ENCODE measurements at regions not wholly inside any gene's neighbourhood (a gene's known extent, or its start where the extent isn't known, plus 50 kb on each side); places are given as distances from the start of the nearest gene placed in this dataset.

GRCh38 chr4:35201403-35201802 is 1042.9 kb downstream of the ARAP2 start:
- CTCF ChIA-PET = no interaction called here
- H3K9ac ChIP-seq (ENCODE audit: low read length) = no peak overlapping the region
- H3K27ac ChIP-seq (ENCODE audit: low read length) = no peak overlapping the region
- no peaks in the 10 kb centered on the region for H3K79me2 ChIP-seq (ENCODE audit: low read length)
- ATAC-seq (no peak), DNase-seq (no peak)
- no peaks in the 10 kb centered on the region for H4K20me1 ChIP-seq (ENCODE audit: low read length)
- intact Hi-C loops (cut with micrococcal nuclease) = no loop called here
- no peaks in the 10 kb centered on the region for H3K4me1 ChIP-seq (ENCODE audit: insufficient read depth, low read length)
- H3K9me2 ChIP-seq (replicated peaks; ENCODE audit: low read length) = no peaks in the 10 kb centered on the region
- no peaks in the 10 kb centered on the region for H3K27me3 ChIP-seq (ENCODE audit: low read length)
- TF ChIP-seq EZH2phosphoT487 (IDR thresholded peaks at IDR 0.05; ENCODE audit: borderline replicate concordance, low read length) = no peak
- no peak for TF ChIP-seq EZH2 (IDR thresholded peaks at IDR 0.05; ENCODE audit: low read length, unreplicated experiment)
- TF ChIP-seq, protein P1, sequence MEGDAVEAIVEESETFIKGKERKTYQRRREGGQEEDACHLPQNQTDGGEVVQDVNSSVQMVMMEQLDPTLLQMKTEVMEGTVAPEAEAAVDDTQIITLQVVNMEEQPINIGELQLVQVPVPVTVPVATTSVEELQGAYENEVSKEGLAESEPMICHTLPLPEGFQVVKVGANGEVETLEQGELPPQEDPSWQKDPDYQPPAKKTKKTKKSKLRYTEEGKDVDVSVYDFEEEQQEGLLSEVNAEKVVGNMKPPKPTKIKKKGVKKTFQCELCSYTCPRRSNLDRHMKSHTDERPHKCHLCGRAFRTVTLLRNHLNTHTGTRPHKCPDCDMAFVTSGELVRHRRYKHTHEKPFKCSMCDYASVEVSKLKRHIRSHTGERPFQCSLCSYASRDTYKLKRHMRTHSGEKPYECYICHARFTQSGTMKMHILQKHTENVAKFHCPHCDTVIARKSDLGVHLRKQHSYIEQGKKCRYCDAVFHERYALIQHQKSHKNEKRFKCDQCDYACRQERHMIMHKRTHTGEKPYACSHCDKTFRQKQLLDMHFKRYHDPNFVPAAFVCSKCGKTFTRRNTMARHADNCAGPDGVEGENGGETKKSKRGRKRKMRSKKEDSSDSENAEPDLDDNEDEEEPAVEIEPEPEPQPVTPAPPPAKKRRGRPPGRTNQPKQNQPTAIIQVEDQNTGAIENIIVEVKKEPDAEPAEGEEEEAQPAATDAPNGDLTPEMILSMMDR (conservative IDR thresholded peaks at IDR 0.05; ENCODE audit: low read depth, low read length) = no peak
- H3F3A ChIP-seq (ENCODE audit: low read length, unreplicated experiment) = no peaks in the 10 kb centered on the region
- BruUV-seq (replicated peaks) = no TSS peak
- no peak overlapping the region for H2AFZ ChIP-seq (ENCODE audit: low read length)
- H3K9me3 ChIP-seq (ENCODE audit: low read length) = no peaks in the 10 kb centered on the region
- POLR2A ChIA-PET (ENCODE audit: unreplicated experiment) = no interaction called here
- no peaks in the 10 kb centered on the region for H3K36me3 ChIP-seq (ENCODE audit: low read depth, low read length)
- H3K4me3 ChIP-seq (ENCODE audit: low read length) = no peak overlapping the region
- H3K4me2 ChIP-seq (ENCODE audit: low read length) = no peak overlapping the region

GRCh38 chr4:35216636-35217035 is 1027.7 kb downstream of the ARAP2 start:
- BruUV-seq (replicated peaks) = no TSS peak
- Histone ChIP-seq H3K4me3 (ENCODE audit: low read length) (no peak overlapping the region), H3K27ac (ENCODE audit: low read length) (no peak overlapping the region), H3K9me3 (ENCODE audit: low read length) (no peaks in the 10 kb centered on the region), H2AFZ (ENCODE audit: low read length) (no peak overlapping the region), H3K9ac (ENCODE audit: low read length) (no peak overlapping the region), H3K27me3 (ENCODE audit: low read length) (no peaks in the 10 kb centered on the region), H3K4me1 (ENCODE audit: insufficient read depth, low read length) (no peaks in the 10 kb centered on the region), H3K4me2 (ENCODE audit: low read length) (no peak overlapping the region), H3F3A (ENCODE audit: low read length, unreplicated experiment) (no peaks in the 10 kb centered on the region), H3K79me2 (ENCODE audit: low read length) (no peaks in the 10 kb centered on the region), H4K20me1 (ENCODE audit: low read length) (no peaks in the 10 kb centered on the region), H3K9me2 (replicated peaks; ENCODE audit: low read length) (no peaks in the 10 kb centered on the region), H3K36me3 (ENCODE audit: low read depth, low read length) (no peaks in the 10 kb centered on the region)
- CTCF ChIA-PET = no interaction called here
- intact Hi-C loops (cut with micrococcal nuclease) = no loop called here
- no peak for DNase-seq
- POLR2A ChIA-PET (ENCODE audit: unreplicated experiment) = no interaction called here
- no peak for TF ChIP-seq EZH2 (IDR thresholded peaks at IDR 0.05; ENCODE audit: low read length, unreplicated experiment)
- TF ChIP-seq, protein P1 (conservative IDR thresholded peaks at IDR 0.05; ENCODE audit: low read depth, low read length) = no peak
- ATAC-seq = no peak

- Histone ChIP-seq H3K4me2 (ENCODE audit: low read length) (no peak overlapping the region), H3K9me2 (replicated peaks; ENCODE audit: low read length) (no peaks in the 10 kb centered on the region), H2AFZ (ENCODE audit: low read length) (no peak overlapping the region), H3K4me3 (ENCODE audit: low read length) (no peak overlapping the region), H3K27ac (ENCODE audit: low read length) (no peak overlapping the region), H3K27me3 (ENCODE audit: low read length) (no peaks in the 10 kb centered on the region), H3K79me2 (ENCODE audit: low read length) (no peaks in the 10 kb centered on the region), H4K20me1 (ENCODE audit: low read length) (no peaks in the 10 kb centered on the region), H3K4me1 (ENCODE audit: insufficient read depth, low read length) (no peaks in the 10 kb centered on the region), H3K9me3 (ENCODE audit: low read length) (no peaks in the 10 kb centered on the region), H3K36me3 (ENCODE audit: low read depth, low read length) (no peaks in the 10 kb centered on the region), H3K9ac (ENCODE audit: low read length) (no peak overlapping the region), H3F3A (ENCODE audit: low read length, unreplicated experiment) (no peaks in the 10 kb centered on the region)
- DNase-seq = no peak
- TF ChIP-seq, protein P1 (conservative IDR thresholded peaks at IDR 0.05; ENCODE audit: low read depth, low read length) = no peak
- TF ChIP-seq EZH2 (IDR thresholded peaks at IDR 0.05; ENCODE audit: low read length, unreplicated experiment) = no peak
- no peak for TF ChIP-seq EZH2phosphoT487 (IDR thresholded peaks at IDR 0.05; ENCODE audit: borderline replicate concordance, low read length)
- ChIA-PET CTCF (no interaction called here), POLR2A (ENCODE audit: unreplicated experiment) (no interaction called here)
- intact Hi-C loops (cut with micrococcal nuclease) = no loop called here
- ATAC-seq = no peak
- BruUV-seq (replicated peaks) = no TSS peak
Measured at GRCh38 chr4:35217331-35217730, 1027.0 kb downstream of the ARAP2 start.
